ENCODE measurements at regions not wholly inside any gene's neighbourhood (a gene's known extent, or its start where the extent isn't known, plus 50 kb on each side); places are given as distances from the start of the nearest gene placed in this dataset.
"Not testable (repeated sequence)": the region's sequence is repeated elsewhere in the genome, so short reads cannot be mapped to it uniquely, and the experiment has no call there.

DNA sequence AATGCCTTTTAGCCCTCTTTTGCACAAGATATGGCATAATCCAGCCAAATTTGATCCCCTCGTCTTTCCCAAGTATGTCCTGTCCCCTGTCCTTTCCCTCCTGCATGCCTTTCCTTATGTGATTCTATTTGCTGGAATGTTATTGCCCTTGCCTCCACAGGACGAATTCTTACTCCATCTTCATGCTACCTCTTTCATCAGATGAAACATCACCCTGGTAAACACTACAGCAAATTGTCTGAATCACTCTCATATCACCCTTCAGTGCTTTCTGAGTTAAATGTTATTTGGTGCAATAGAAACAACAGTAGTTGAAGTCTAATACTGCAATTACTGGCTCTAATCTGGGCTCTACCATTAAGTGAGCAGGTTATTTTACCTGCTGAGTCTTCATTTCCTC lies 52.2 kb upstream of the FAT1 start:
- DNase-seq: no peak

DNA sequence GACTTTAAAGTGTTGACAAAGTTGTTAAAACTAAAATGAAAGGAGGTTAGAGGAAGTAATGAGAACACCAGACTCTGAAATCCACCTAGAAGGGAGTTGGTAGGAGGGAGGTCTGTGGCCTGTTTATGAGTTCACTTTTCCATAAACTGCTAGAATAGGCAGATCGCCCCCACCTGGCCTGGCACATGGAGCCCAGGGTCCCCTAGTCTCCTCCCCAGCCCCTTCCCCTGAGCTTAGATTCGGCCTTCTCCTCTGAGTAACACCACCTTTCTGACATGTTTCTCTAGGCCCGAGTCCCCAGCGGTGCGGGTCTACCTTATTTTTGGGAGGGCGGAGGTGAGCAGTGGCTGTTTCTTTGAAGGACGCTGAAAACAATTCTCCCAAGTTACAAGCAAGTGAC lies 54.5 kb upstream of the FAT1 start:
- DNase-seq: no peak

DNA sequence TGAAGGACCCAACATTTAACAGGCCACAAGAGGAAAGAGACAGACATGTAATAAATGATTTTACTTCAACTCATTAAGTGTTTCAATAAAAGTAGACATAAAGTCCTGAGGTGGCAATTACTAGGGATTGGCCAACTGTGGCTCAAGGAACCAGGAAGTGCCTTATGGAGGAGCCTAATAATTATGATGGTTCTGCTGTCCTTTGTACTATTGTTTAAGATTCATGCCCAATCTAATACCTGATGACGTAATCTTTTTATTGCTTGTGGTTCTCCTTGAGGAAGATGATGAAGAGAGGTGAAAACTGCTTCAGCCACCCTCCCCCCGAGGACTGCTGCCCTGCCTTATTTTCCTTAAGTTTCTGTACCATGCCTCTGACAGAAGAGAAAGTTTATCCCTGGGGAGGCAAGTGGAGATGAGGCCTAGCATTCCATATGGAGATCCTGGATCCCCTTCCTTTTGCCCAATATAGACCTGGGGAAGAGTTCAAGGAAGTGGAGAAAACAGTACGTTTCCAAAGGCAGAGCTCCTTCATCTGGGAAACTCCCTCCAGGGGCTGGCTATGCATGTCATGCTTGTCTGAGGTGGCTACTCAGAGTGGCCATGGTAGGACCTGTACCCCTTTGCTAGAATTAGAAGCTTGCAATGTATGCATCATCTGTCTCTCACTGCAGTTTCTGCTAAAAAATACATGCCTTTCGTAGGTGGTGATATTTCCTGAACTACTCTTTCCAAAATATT lies 56.8 kb upstream of the FAT1 start:
- DNase-seq: no peak

DNA sequence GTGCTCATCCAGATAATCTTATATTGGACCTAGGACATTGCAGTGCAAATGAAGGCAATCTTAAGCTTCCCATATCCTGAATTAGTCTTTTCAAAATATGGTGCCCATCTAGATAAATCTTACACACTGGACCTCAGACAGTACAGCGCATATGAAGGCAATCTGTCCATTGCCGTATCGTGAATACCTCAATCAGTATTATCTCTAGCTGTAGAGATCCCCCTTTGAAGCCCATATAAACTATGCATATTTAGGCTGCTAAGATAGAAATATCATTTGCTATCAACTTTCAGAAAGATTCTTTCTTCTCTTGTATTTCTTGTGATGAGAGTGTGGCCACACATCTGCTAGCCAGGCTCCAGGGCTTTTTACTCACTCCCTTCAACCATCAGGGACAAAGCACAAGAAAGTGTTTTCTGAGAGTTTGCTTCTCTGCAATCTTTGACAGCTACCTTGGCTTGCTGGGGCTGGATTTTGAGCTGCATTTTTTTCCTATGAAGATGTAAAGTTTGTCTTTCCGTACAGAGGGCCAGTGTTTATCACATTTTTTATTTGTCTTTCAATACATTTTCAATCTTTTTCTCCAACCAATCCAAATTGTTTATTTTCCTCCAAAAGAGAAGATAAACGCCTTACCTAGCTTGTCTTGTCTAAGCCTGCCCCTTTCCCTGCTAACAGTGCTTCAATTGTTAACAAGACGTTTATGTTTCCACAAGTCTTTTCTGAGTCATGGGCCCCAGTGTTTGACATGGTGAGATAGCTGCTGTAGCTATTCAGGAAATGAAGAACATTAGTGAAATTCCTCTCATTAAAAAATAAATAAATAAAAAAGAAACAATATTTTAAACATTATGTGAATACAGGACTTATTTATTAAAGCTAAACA lies 57.6 kb upstream of the FAT1 start:
- no peak for DNase-seq

DNA sequence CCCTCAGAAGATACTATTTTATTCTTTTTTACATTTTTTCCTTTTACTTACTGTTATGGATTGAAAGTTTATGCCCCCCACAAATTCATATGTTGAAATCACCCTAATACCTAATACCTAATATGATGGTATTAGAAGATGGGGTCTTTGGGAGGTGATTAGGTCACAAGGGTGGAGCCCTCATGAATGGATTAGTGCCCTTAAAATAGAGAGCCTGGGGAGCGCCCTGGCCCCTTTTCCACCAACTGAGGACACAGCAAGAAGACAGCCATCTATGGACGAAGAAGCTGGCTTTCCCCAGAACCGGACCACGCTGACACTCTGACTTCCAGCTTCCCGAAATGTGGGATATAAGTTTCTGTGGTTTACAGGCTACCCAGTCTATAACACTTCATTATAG lies 58.6 kb upstream of the FAT1 start:
- DNase-seq: no peak

DNA sequence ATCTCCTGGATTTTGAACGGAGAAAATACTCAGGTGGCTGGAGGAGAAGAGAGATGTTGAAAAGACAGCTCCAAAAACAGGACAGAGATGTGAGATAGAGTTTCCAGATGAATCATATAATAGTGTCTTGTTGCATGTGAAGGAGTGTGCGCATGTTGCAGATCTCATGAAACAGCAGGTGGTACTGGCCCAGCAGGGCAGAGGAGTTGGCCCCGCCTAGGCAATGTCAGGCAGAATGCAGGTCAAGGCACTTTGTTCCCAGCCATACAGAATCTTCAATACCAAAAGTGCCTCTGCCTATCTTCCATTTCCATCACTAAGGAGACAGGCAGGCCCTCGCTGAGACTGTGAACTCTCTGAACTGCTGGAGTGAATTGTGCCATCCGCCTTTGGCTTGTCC lies 63.9 kb upstream of the FAT1 start:
- DNase-seq: no peak

DNA sequence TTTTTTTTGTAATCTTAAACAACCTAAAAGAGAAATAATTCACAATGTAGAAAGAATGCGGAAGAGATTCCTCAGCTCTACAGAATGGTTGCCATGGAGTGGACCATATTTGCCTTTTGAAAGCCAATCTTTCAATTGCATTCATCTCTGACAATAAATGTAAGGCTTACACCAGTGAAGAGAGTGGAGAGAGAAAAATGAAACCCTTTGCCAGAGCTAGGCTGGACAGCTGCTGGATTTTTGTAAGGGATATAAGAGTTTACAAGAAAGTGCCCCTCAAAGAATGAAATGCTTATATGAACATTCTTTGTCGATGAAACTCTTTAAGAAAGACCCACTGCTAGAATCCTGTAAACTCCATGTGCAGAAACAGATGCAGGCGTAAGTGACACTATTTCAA lies 66.0 kb upstream of the FAT1 start:
- no peak for DNase-seq

DNA sequence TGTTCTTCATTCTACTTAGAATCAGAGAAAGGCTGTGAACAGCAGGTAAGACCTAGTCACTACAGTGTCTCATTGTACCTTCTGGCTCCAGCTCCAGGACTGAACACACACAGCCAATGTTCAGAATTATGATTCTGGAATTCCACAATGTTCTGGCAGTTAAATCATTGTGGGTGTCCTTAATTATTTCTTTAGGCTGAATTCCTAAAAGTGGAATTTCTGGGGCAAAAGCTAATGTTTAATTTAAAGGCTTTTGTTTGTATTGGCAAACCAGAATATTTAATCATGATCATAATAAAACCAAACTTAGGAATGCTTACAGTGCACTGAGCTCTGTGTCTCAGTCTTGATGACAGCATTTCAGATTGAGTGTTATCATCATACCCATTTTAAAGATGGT lies 67.0 kb upstream of the FAT1 start:
- DNase-seq: no peak

DNA sequence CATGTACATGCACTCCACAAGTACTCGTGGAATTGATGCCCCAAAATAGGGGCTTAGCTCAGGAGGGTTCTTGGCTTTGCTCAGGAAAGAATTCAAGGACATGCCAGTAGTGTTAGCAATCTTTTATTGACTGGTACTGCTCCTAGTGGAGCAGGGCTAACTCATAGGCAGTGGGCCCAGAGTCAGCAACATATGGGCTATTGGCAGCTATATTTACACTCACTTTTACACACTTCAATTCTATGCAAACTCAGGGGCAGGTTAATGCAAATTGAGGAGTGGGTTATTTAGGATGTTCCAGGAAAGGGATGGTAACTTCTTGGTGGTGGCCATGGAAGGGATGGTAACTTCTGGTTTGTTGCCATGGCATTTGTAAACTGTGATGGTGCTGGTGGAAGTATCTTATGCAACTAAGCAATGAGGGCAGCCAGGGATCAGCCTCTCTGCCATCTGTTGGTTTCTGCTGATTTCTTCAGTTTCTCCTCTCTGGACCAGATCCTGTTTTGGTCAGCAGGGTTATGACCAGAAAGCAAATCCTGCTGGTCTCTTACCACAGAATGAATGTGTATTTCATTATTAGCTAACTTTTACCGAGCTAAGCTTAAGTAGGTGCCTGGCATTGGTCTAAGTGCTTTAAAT lies 69.2 kb upstream of the FAT1 start:
- peak; percentile 37 for DNase-seq

DNA sequence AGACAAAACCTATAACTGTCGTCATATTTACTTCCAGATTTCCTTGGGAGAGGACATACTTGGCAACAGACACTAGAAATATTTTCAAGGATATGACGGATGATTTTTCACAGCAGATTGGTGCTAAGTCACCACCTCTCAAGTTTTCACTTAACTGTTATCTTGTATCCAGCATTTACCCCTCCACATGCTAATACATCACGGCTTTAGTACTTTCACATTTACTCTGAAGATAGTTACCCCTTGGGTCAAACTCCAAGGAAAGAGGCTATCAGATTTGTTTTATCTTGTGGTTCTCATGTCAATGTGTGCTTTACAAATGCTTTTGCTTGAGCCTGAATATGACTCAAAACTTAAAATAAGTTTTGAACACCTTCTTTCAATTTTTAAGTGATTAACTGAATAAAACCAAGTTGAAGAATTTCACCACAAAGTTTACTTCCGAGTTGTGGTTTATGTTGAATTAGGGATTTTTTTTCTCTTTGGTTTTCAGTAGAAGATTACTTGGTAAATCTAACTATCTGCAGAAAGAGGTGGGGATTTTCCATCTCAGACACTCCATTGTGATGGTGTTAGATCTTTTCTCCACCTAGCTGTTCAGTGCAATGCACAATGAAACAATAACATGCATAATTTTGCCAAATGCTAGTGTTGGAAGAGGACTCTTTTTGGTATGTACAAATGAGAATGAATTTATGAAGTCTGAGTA lies 75.4 kb upstream of the FAT1 start:
- DNase-seq: no peak

DNA sequence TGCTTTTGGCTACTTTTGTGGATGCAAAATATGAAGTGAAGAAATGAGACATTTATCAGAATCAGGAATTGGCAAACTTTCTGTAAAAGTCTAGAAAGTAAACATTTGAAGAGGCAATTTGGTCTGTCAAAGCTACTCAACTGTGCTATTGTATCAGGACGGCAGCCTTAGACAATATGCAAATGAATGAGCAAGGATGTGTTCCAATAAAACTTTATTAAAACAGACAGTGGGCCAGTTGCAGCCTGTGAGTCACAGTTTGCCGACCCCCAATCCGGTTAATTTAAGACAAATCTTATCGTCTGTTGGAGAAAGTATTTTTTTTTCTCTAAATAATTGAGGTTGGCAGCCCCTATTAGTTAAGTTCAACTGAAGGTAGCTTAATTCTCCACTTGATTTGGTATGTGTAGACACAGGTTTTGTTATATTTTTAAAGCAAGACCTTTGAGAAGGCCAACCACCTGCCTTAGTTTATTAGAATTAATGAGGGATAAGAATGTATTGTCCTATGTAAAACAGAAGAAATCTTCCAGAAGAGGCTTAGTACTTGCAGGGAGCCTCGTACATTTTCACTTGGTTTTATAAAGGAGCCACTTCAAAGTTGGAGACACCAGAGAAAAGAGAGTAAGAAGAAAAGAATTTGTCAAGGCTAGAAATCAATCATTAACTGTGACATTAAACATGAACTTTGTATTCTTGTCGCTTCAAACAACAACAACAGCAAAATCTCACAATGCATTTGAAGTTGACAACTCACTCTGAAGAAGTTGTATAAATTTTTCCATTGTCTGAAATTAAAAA lies 81.6 kb upstream of the FAT1 start:
- DNase-seq: no peak

DNA sequence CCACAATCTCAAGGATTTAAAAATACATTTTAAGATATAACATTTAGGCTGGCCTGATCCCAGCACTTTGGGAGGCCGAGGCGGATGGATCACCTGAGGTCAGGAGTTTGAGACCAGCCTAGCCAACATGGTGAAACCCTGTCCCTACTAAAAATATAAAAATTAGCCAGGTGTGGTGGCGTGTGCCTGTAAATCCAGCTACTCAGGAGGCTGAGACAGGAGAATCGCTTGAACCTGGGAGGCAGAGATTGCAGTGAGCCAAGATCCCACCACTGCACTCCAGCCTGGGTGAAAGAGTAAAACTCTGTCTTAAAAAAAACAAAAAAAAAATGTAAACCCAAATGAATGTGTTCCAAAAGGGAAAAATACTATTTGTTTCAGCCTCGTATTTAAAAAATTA lies 82.3 kb upstream of the FAT1 start:
- DNase-seq: not testable (repeated sequence)

DNA sequence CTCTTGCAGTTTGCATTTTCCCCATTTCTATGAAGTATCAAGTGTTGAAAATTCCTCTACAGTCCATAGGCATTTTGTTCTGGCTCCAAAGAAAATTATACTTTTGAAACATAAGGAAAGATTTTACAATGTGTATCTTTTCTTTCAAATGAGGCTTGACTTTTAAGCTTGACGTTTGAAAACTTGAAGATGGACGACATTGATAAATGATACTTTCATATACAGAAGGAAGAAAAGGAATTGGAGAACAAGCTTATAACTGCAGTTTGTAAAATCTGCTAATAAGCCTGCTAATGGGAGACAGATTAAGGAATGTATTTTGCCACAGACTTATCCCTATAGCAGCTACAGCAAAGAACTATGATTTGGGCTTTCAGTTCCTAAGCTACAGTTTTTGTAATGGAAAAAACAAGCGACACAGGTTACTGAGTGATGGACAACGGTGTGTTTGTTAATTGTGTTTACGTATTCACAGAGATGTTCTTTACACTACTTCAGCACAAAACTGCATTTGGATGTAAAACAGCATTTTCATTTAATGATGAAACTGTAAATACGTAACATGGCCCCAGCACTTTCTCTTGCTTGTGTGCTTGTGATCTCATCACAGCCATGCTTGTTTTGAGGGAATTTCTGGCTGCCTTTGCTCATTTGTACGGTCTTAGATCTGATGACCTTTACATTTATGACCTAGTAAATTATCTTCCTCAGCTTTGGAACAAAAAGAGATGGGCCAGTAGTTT lies 83.2 kb upstream of the FAT1 start:
- no peak for DNase-seq

DNA sequence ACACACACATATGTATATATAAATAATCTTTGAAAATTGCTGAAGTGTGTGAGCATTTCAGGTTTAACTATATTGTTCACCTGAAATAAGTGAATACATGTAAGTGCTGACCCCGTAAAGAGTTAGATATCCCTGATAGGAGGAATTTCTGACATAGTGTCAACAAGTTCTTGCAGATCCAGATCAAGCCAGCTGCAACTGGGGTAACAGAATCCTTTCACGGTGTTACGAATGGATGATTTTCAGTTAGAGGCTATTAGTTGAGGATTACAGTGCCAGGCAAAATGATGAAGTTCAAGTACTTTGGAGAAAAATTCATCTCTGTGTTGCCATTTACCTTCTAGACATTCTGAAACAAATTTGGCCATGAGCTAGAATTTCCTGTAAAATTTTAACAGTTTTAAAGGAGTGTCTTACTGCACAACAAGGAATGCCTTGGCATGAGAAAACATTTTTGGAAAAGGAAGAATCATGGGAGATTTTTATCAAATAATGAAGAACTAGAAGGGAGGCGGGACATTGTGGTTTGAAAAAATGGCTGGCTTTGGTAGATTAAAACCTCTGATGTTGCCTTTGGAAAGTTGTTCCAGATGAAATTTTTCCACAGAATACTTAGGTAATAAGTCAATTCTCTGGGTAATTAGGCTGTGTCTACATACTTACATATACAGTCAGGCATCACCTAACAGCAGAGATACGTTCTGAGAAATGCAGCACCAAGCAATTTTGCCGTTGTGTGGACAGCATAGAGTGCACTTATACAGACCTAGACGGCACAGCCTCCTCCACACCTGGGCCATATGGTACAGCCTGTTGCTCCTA lies 84.4 kb upstream of the FAT1 start:
- DNase-seq: no peak

DNA sequence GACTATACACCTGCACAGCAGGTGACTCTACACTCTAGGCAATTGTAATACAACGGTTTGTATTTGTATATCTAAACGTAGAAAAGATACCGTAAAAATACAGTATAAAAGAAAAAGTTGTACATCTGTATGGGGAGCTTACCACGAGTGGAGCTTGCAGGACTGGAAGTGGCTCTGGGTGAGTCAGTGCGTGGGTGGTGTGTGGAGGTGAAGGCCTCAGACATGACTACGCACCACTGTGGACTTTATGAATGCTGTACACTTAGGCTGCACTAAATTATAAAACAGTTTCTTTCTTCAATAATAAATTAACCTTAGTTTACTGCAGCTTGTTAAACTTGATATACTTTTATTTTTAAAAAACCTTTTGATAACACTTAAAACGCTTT lies 85.0 kb upstream of the FAT1 start:
- peak; percentile 47 for DNase-seq

DNA sequence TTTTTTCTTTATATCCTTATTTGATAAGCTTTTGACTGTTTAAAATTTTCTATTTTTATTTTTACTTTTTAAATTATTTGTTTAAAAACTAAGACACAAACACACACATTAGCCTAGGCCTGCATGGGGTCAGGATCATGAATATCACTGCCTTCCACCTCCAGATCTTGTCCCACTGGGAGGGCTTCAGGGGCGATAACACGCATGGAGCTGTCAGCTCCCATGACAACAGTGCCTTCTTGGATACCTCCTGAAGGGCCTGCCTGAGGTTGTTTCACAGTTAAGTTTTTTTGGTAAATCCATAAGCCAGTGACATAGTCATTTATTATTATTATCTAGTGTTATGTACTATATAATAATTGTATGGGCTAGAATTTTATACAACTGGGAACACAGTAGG lies 85.4 kb upstream of the FAT1 start:
- DNase-seq: no peak

DNA sequence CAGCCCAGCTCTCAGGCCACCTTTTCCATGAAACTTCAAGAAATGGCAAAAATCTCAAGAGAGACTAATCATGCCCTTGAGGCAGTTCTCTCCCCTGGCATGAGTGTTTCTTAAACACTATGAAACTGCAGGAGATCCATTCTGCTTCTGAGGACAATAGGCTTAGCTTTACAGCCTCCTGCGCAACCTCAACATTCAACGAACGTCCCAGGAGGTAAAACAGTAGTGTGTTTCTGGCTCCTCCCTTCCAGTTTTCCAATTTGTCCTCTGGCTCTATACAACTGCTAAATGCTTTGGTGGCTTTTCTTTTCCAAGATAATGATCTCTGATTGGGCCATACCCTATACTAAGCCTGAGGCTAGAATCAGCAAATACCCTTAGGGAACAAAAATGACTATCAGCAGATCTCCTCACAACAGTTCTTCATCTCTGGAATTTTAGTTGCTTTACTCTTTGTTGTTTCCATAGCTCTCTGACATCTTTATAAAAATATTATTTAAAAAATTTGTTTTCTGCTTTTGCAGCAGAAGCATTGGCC lies 87.0 kb upstream of the FAT1 start:
- DNase-seq: no peak

DNA sequence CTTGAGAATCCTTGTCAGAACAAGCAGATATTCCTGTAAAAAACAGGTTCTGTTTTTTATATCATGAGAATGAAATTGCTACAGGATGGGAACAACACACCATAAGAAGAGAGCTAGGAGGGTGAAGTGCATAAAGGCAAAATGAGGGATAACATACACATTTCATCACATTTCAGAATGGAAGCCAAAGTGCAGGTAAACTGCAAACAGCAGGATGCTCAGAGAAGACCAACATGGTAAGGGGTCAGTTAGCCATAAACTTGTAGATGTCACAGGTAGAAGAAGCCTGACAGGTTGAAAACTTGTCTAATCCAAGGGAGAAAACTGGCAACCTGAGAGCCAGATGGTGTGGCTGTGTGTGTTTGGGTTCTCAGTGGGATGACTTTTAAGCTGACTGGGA lies 88.9 kb upstream of the FAT1 start:
- DNase-seq: no peak

DNA sequence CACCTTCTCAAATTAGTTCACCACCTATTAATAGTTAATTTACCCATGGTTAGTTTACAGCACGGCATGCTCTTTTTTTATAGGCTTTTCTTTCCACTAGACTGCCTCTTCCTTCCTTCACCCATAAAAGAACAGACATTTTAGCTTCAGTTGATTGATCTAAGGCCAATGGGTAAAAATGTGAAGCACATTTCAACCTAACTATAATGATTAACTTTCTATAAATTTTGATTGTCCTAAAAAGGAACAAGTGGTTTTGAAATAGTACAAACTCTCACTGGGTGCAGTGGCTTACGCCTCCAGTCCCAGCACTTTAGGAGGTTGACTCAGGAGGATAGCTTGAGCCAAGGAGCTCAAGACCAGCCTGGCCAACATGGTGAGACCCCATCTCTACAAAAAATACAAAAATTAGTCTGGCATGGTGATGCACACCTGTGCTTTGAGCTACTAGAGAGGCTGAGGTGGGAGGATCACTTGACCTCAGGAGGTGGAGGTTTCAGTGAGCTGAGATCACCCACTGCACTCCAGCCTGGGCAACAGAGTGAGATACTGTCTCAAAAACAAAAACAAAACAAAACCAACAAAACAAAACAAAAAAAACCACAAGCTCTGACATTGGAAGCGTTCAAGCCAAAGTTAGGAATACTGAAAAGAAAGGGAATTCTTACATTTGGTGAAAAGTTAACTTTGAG lies 89.9 kb upstream of the FAT1 start:
- DNase-seq: no peak

DNA sequence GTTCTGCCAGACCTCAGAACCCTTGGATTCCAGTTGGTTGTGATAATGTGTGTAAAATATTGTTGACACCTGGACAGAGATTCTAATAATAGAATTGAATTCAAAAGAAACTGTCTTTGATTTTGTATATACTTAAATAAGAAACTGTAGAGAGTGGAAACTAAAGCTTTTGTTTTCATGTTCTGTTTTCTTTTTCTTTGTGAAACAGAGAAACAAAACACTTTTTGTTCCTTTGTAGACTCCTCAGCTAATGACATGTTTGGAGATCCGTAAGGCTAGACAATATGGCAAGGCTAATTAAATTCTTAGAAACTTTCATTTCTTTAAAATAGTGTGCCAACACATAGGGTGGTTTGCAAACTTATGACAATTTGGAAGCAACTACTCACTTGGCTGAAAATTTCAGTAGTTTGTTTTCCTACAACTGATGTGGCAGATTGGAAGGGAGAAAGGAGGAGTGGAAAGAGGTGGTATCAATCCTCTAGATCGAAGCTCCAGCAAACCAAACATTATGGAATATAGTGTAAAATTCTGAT lies 90.9 kb upstream of the FAT1 start:
- DNase-seq: no peak
